ENCODE measurements at regions not wholly inside any gene's neighbourhood (a gene's known extent, or its start where the extent isn't known, plus 50 kb on each side); places are given as distances from the start of the nearest gene placed in this dataset.

- DNase-seq = no peak
Measured at GRCh38 chr11:26204101-26204500, 127.8 kb upstream of the ANO3 start.

GRCh38 chr11:26204839-26205238, 127.1 kb upstream of the ANO3 start:
- no peak for DNase-seq

- DNase-seq = no peak
Measured at GRCh38 chr11:26219183-26220117, 112.5 kb upstream of the ANO3 start.

GRCh38 chr11:26225646-26226045, 106.3 kb upstream of the ANO3 start:
- no peak for DNase-seq

GRCh38 chr11:26227301-26227746, 104.6 kb upstream of the ANO3 start:
- DNase-seq = peak; percentile 1

GRCh38 chr11:26227883-26228502, 103.9 kb upstream of the ANO3 start:
- DNase-seq = no peak

GRCh38 chr11:26228778-26229177, 103.2 kb upstream of the ANO3 start:
- DNase-seq = no peak

- DNase-seq = no peak
Measured at GRCh38 chr11:26229257-26229656, 102.7 kb upstream of the ANO3 start.

GRCh38 chr11:26229981-26230380, 101.9 kb upstream of the ANO3 start:
- DNase-seq = no peak

- DNase-seq = no peak
Measured at GRCh38 chr11:26231252-26231661, 100.7 kb upstream of the ANO3 start.

GRCh38 chr11:26234451-26234850, 97.5 kb upstream of the ANO3 start:
- DNase-seq = no peak

GRCh38 chr11:26243426-26243825, 88.5 kb upstream of the ANO3 start:
- DNase-seq = no peak

GRCh38 chr11:26244207-26244606, 87.7 kb upstream of the ANO3 start:
- DNase-seq = no peak

- no peak for DNase-seq
Measured at GRCh38 chr11:26245046-26245445, 86.9 kb upstream of the ANO3 start.

GRCh38 chr11:26247340-26247739, 84.6 kb upstream of the ANO3 start:
- DNase-seq = no peak

GRCh38 chr11:26248661-26249060, 83.3 kb upstream of the ANO3 start:
- no peak for DNase-seq

GRCh38 chr11:26254378-26254777, 77.6 kb upstream of the ANO3 start:
- no peak for DNase-seq

GRCh38 chr11:26263769-26264168, 68.2 kb upstream of the ANO3 start:
- no peak for DNase-seq

- DNase-seq = no peak
Measured at GRCh38 chr11:26264266-26264665, 67.7 kb upstream of the ANO3 start.

- no peak for DNase-seq
Measured at GRCh38 chr11:26268980-26269660, 62.8 kb upstream of the ANO3 start.

- no peak for DNase-seq
Measured at GRCh38 chr11:26271666-26272065, 60.3 kb upstream of the ANO3 start.

GRCh38 chr11:26276798-26277424, 55.0 kb upstream of the ANO3 start:
- DNase-seq = peak; percentile 37

- no peak for DNase-seq
Measured at GRCh38 chr11:26278354-26278753, 53.6 kb upstream of the ANO3 start.
